Activated CD4-positive, alpha-beta T cell treated with anti-CD3 and anti-CD28 coated beads, Interleukin-2, amount 10 ng/mL, durations not matched to agents 7 days and 5 days (primary cell): ENCODE measurements at regions not wholly inside any gene's neighbourhood (a gene's known extent, or its start where the extent isn't known, plus 50 kb on each side); places are given as distances from the start of the nearest gene placed in this dataset.

Source experiments
- CTCF ChIA-PET: fragments of 350-600 bp; sonication (Branson Sonifier 250); formaldehyde crosslinking; loops from one replicate; lab custom pipeline; 2021; ENCODE audit warnings: antibody characterized with exemption; lab: Charles Lee
- POLR2A ChIA-PET: fragments of 350-600 bp; sonication (Branson Sonifier 250); formaldehyde crosslinking; loops from one replicate; lab custom pipeline; 2021; ENCODE audit warnings: antibody characterized with exemption; lab: Charles Lee
- DNase-seq: peaks from one replicate; pipeline ENCODE4 v3.0.0-alpha.2; 2020
- H3K27ac Mint-ChIP-seq: one replicate; pipeline ENCODE4 v1.8.0; 2021; ENCODE audit warnings: mild to moderate bottlenecking, moderate library complexity, mixed read lengths
- H3K27me3 Mint-ChIP-seq: one replicate; pipeline ENCODE4 v1.8.0; 2021; ENCODE audit warnings: mixed read lengths
- H3K36me3 Mint-ChIP-seq: one replicate; pipeline ENCODE4 v1.8.0; 2021; ENCODE audit warnings: low read depth, mixed read lengths
- H3K4me1 Mint-ChIP-seq: one replicate; pipeline ENCODE4 v1.8.0; 2021; ENCODE audit warnings: mixed read lengths
- H3K4me3 Mint-ChIP-seq: one replicate; pipeline ENCODE4 v1.8.0; 2021; ENCODE audit warnings: mild to moderate bottlenecking, moderate library complexity, mixed read lengths
- H3K9me3 Mint-ChIP-seq: one replicate; pipeline ENCODE4 v1.8.0; 2021; ENCODE audit warnings: mixed read lengths

DNA sequence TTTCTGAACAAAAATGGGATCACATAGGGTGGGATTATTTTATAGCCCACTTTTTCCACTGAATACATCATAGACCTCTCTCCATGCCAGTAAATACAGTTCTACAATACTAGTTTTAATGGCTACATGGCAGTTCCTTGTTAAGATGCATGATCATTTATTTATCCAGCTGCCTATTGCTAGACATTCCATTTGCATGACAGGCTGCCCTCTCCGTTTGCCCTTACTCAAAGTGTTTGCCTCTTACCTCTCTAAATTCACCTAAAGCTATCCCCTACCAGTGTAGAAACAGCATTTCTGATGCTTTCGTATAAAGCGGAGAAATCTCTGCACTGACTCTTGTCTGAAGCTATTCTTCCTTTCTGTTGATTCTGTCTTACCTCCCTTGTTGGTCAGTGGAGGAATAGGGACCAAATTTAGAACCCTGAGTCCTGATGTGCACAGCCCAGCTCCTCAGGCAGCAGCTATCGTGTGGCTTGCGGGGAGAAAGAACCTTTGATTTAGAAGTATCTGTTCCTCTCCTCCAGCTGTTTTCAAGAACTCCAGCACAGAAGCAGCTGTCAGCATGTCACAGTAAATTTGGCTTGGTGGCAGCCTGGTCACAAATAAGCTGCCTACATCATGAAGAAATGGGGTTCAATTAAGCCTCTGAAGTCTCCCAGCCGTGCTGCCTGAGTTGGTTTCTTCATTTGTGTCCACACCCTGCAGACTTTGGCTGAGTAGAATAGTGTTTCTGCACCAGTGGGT lies 337.3 kb downstream of the PRDM2 start:
- ChIA-PET CTCF (no interaction called here), POLR2A (no interaction called here)
- Mint-ChIP-seq H3K27me3 (peaks cover 4% of the 10 kb centered on the region), H3K9me3 (peaks cover 11% of the 10 kb centered on the region), H3K27ac (no peak overlapping the region), H3K4me3 (no peak overlapping the region), H3K36me3 (no peaks in the 10 kb centered on the region), H3K4me1 (no peaks in the 10 kb centered on the region)
- no peak for DNase-seq

DNA sequence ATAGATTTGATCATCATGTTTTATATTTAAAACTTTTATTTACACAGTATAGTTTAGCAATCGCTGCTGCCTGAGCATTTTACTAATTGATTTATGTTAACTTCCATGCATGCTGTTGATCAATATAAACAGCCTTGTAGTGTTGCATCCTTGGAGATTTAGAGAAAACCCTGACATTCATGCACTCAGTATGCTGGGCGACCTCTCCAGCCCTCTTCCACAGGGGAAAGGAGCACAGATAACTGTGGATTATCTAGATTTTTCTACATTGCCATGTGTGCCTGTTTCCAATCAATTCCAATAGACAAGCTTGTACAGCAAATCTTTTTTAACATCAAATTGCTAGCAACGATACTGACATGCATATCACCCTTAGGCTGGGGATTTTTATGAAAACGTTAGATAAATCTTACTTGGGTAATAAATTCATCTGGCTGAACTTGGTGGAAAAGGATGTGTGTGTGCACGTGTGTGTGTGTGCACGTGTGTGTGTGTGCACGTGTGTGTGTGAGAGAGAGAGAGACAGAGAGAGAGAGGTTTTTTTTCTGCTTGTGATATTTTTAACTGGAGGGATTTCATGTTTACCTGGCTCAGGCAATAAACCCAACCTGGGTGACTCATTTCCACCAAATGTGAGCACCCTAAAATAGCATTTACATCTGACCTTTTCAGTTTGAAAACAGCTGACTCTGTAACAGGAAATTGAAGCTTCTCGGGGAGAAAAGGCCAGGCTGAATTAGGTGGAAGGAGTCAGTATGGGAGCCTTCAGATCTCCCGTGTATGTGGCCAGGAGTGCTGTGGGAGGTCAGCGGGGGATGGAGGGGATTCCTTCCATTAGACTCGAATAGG lies 339.8 kb downstream of the PRDM2 start:
- Mint-ChIP-seq H3K9me3 (peaks cover 11% of the 10 kb centered on the region), H3K4me3 (no peak overlapping the region), H3K27ac (no peak overlapping the region), H3K36me3 (no peaks in the 10 kb centered on the region), H3K27me3 (peaks cover 5% of the 10 kb centered on the region), H3K4me1 (no peaks in the 10 kb centered on the region)
- DNase-seq = no peak
- CTCF ChIA-PET = no interaction called here
- POLR2A ChIA-PET = no interaction called here

DNA sequence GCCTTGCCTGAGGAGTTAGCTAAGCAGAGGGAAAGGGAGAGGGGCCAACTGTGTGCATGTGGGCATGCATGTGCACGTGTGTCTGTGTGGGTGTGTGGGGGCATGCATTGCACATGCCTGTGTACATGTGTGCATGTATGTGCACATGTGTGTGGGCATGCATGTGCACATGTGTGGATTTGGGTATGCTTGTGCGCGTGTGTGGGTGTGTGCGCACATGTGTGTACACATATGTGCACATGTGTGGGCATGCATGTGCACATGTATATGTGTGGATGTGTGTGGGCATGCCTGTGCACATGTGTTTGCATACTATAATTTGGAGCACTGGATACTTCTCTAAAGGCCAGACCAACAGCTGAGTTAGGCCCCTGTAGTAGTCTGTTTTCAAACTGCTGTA lies 350.0 kb downstream of the PRDM2 start:
- POLR2A ChIA-PET = no interaction called here
- H3K4me1 Mint-ChIP-seq = no peaks in the 10 kb centered on the region
- H3K27me3 Mint-ChIP-seq = no peaks in the 10 kb centered on the region
- DNase-seq = no peak
- no peaks in the 10 kb centered on the region for H3K9me3 Mint-ChIP-seq
- no peak overlapping the region for H3K27ac Mint-ChIP-seq
- CTCF ChIA-PET = no interaction called here
- no peak overlapping the region for H3K4me3 Mint-ChIP-seq
- no peaks in the 10 kb centered on the region for H3K36me3 Mint-ChIP-seq

DNA sequence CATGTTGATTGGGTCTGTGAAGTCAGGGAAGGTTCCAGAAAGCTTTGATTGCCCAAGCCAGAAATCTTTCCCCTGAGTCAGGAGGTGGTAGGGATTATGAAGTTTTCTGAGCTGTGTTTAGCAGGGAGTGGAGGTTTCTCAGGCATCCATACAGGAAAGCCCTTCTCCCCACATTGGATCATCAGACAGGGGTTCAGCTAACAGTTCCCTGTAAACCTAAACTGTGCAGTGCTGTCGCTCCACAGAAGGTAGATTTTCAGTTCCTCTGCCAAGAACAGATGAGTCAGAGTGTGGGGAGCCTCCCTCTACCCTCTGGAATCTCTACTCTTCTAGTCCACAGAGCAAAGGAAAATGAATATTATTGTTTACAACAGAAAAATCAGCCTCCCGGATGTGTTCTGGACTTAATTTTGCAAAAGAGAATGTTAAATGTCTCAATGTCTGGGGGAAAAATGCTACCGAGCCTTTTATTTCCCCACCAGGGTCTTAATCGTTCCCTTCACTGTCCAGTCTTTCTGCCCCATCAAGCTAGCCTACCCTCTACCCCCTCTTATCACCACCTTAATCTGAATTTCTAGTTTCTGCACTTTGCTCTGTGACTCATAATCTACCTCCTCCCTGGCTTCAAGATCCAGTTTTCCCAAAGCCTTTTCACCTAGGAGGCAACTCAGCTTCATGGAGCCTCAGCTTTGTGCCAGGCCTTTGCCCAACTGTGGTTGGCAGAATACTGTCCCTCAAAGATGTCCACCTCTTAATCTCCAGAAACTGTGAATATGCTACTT lies 355.6 kb downstream of the PRDM2 start:
- no peak overlapping the region for H3K4me3 Mint-ChIP-seq
- peaks cover 5% of the 10 kb centered on the region for H3K9me3 Mint-ChIP-seq
- ChIA-PET POLR2A (no interaction called here), CTCF (no interaction called here)
- no peak overlapping the region for H3K27ac Mint-ChIP-seq
- DNase-seq = no peak
- H3K36me3 Mint-ChIP-seq = no peaks in the 10 kb centered on the region
- H3K27me3 Mint-ChIP-seq = no peaks in the 10 kb centered on the region
- H3K4me1 Mint-ChIP-seq = no peaks in the 10 kb centered on the region

DNA sequence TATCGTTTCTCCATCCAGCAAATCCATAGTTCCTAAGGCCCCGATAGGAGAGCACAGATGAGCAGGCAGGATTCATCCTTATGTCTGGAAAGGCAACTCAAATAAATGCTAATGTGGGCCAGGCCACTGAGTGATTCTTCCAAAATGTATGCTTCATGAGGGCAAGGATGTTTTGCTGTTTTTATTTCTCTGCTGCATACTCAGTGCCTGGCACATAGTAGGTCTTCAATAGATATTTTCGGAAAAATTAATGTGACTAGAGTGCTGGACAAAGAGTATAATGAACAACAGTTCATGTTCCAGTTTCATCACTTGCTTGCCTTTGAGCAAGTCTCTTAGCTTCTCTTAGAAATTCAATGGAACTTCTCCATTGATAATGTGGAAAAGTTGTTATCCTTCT lies 357.7 kb downstream of the PRDM2 start:
- Mint-ChIP-seq H3K27ac (no peak overlapping the region), H3K27me3 (no peaks in the 10 kb centered on the region), H3K36me3 (no peaks in the 10 kb centered on the region), H3K9me3 (peaks cover 5% of the 10 kb centered on the region), H3K4me1 (no peaks in the 10 kb centered on the region), H3K4me3 (no peak overlapping the region)
- ChIA-PET CTCF (interaction anchor here (0.8 kb wide), 1 partner anchor 33 kb away, joined by 4 read pairs; no protein-coding TSS in a partner anchor), POLR2A (no interaction called here)
- no peak for DNase-seq

DNA sequence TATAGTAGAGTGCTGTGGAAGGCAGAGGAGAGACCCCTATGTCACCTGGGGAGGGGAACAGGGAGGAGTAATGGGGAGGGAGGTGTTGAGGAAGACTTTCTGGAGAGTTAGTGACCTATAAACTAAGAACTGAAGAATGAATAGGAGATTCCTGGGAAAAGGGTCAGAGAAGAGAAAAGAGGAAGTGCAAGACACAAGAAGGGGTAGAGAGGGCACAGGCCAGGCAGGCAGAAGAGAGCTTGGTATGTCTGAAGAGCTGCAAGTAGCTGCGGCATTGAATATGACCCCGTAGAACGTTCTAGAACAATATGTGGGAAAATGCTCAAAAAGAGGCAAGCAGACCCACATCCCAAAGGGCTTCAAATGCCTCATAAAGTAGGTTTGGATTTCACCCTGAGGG lies 361.2 kb downstream of the PRDM2 start:
- POLR2A ChIA-PET = no interaction called here
- H3K4me3 Mint-ChIP-seq = no peak overlapping the region
- H3K36me3 Mint-ChIP-seq = no peaks in the 10 kb centered on the region
- CTCF ChIA-PET = no interaction called here
- peaks cover 5% of the 10 kb centered on the region for H3K9me3 Mint-ChIP-seq
- H3K27me3 Mint-ChIP-seq = no peaks in the 10 kb centered on the region
- no peak for DNase-seq
- H3K27ac Mint-ChIP-seq = no peak overlapping the region
- H3K4me1 Mint-ChIP-seq = no peaks in the 10 kb centered on the region

DNA sequence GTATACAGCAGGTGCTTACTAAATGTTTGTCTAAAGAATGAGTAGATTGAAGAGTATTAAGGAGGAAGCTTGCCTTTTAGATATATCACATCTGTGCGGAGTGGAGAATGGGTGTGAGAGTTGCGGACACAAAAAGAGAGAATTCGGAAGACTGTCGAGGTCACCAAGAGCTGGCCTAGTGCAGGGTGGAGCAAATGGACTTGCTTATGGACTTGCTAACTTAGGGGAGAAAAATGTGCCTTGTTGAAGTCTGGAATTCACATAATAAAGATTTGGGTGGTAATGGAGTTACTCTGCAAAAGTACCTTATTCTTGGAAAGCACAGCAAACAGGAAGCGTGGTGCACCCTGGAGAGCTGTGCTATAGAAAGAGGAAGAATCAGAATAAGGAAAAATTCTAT lies 361.7 kb downstream of the PRDM2 start:
- ChIA-PET CTCF (no interaction called here), POLR2A (no interaction called here)
- no peak overlapping the region for H3K4me3 Mint-ChIP-seq
- H3K27ac Mint-ChIP-seq = no peak overlapping the region
- H3K9me3 Mint-ChIP-seq = peaks cover 5% of the 10 kb centered on the region
- H3K36me3 Mint-ChIP-seq = no peaks in the 10 kb centered on the region
- H3K4me1 Mint-ChIP-seq = no peaks in the 10 kb centered on the region
- DNase-seq = no peak
- no peaks in the 10 kb centered on the region for H3K27me3 Mint-ChIP-seq

DNA sequence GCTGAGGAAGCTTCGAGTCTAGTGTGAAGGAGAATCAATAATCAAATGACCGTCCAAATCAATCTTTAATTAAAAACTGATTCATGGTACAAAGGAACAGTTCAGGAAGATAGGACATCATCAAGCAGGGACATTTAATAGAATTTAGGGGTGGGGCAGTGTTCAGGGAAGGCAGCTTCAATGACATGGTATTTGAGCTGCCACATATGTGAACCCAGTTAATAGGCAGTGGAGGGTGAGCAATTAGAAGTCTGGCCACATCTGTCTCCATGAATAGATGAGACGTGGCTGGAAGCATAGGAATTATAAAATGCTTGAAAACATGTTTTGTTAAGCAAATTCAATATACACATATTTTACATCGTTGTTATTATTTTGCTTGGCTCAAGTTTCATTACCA lies 362.7 kb downstream of the PRDM2 start:
- no peaks in the 10 kb centered on the region for H3K27me3 Mint-ChIP-seq
- ChIA-PET CTCF (no interaction called here), POLR2A (no interaction called here)
- peaks cover 5% of the 10 kb centered on the region for H3K9me3 Mint-ChIP-seq
- no peak overlapping the region for H3K4me3 Mint-ChIP-seq
- no peaks in the 10 kb centered on the region for H3K4me1 Mint-ChIP-seq
- no peak overlapping the region for H3K27ac Mint-ChIP-seq
- DNase-seq = no peak
- no peaks in the 10 kb centered on the region for H3K36me3 Mint-ChIP-seq

DNA sequence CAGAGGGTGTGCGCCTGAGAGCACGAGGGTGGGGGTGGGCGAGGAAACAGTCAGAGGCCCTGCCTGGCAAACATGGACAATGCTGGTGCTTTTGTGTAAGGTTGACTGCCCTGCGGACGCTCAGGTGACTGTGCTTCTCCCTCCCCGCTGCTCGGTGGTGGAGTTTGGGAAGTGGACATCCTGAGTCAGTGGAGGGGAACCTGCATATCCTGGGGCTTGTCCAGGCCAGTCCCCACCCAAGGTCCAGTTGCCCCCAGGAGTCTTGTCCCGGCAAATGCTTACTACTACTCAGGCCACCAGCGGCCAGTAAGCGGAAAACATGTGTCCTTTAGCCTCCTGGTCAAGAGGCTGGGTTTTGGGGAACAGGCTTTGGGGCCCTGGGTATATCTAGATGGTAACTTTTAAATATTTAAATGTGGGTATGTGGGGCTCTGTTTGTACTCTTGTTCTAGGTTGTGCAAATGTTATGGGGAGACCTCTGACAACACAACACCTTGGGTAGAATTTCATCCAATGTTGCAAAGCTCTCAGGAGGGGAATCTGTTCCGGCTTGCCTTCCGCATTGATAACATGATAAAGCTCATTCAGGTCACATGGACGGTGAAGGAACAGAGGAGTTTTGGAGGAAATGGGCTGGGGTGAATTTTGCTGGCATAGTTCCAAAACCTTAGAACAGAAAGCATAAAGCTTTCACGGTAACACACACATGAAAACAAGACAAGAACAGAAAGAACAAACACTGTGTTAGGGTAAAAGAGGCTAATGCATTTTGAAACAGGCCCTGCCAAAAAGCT lies 364.9 kb downstream of the PRDM2 start:
- no peaks in the 10 kb centered on the region for H3K36me3 Mint-ChIP-seq
- no peaks in the 10 kb centered on the region for H3K27me3 Mint-ChIP-seq
- no peak overlapping the region for H3K4me3 Mint-ChIP-seq
- ChIA-PET CTCF (interaction anchor here (1.1 kb wide), 1 partner anchor 11 kb away, joined by 3 read pairs; no protein-coding TSS in a partner anchor), POLR2A (no interaction called here)
- no peaks in the 10 kb centered on the region for H3K4me1 Mint-ChIP-seq
- no peak overlapping the region for H3K27ac Mint-ChIP-seq
- no peaks in the 10 kb centered on the region for H3K9me3 Mint-ChIP-seq
- no peak for DNase-seq

DNA sequence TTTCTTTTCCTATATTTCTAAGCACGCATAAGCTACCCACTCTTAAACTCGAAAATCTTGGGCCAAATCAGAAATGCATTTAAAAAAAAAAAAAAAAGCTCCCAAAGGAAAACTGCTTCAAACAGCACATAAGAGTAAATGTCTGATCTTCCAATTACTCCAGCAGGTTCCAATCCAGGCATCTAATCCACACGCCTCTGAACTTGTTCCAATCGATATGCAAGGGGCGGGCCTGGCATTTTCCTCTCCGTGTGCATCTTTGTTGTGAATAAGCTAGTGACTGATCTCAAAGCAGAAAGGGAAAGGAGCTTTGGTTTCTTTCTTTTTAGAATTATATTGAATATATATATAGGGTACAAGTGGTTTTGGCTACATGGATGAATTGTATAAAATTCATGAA lies 365.5 kb downstream of the PRDM2 start:
- ChIA-PET CTCF (no interaction called here), POLR2A (no interaction called here)

DNA sequence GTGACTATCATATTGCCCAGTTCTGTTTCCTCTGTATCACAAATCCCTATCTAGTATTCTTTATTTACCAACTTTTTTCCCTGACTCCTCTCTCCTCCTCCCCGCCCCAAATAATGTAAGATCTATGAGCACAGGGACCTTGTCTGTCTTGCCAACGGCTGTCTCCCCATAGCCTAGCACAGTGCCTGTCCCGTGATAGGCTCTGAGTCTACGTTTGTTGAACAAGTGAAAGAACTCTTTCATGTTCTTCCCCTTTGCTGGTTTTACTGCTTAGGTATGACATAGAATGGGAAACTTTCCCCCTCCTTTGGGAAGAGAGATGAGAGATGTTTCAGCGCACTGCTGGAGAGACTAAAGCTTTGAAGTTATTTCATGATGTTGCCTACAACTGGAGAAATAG lies 367.0 kb downstream of the PRDM2 start:
- no peak overlapping the region for H3K4me3 Mint-ChIP-seq

More for the DNA sequence above, 365.5 kb downstream of the PRDM2 start:
- Mint-ChIP-seq H3K27me3 (no peaks in the 10 kb centered on the region), H3K4me1 (no peaks in the 10 kb centered on the region), H3K9me3 (no peaks in the 10 kb centered on the region), H3K36me3 (no peaks in the 10 kb centered on the region), H3K4me3 (no peak overlapping the region), H3K27ac (no peak overlapping the region)
- DNase-seq = no peak

DNA sequence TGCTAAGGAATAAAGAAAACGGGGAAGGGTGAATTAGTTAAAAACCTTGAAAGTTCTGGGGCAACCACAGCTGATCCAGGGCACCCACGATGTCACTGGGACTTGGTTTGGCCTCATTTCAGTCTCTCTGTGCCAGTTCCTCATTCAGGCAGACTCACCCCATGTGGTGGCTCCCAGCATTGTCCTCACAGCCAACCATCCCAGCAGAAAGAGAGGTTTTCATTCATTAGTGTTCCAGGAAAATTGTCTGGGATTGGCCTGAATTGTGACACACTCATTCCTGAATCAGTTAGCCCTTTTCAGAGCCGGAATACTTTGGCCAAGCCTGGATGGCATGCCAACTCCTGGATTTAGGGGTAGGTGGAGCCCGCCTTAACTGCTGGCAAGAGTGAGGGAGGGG lies 367.7 kb downstream of the PRDM2 start:
- Mint-ChIP-seq H3K4me3 (no peak overlapping the region), H3K27ac (no peak overlapping the region), H3K9me3 (no peaks in the 10 kb centered on the region), H3K4me1 (no peaks in the 10 kb centered on the region), H3K36me3 (no peaks in the 10 kb centered on the region), H3K27me3 (no peaks in the 10 kb centered on the region)
- ChIA-PET CTCF (no interaction called here), POLR2A (no interaction called here)
- no peak for DNase-seq

More for the DNA sequence above, 367.0 kb downstream of the PRDM2 start:
- ChIA-PET POLR2A (no interaction called here), CTCF (no interaction called here)
- H3K9me3 Mint-ChIP-seq = no peaks in the 10 kb centered on the region
- H3K36me3 Mint-ChIP-seq = no peaks in the 10 kb centered on the region
- H3K27me3 Mint-ChIP-seq = no peaks in the 10 kb centered on the region
- no peak overlapping the region for H3K27ac Mint-ChIP-seq
- no peak for DNase-seq
- no peaks in the 10 kb centered on the region for H3K4me1 Mint-ChIP-seq
